Left ventricle myocardium superior (tissue), 1 donor: ENCODE measurements at regions not wholly inside any gene's neighbourhood (a gene's known extent, or its start where the extent isn't known, plus 50 kb on each side); places are given as distances from the start of the nearest gene placed in this dataset.

Source experiments
- ATAC-seq: fragments of 200-7000 bp; cut with Tn5 transposase; one replicate; pipeline ENCODE4 v1.9.1; 2020; ENCODE audit warnings: mild to moderate bottlenecking, moderate library complexity
- DNase-seq: peaks from one replicate; pipeline ENCODE4 v3.0.0-alpha.2; 2020
- intact Hi-C: fragments of 100-400 bp; cut with micrococcal nuclease; formaldehyde crosslinking; loops from one replicate; pipeline ENCODE4 v1.11.0; 2022
- donor health status: DM: no; HTN: yes; CAD: no; lungs with severe emphysema.

- no peak for ATAC-seq
- intact Hi-C loops: no loop called here
- no peak for DNase-seq
Observed at GRCh38 chr4:163738521-163738920, 244.0 kb downstream of the TMA16 start.

- DNase-seq (no peak), ATAC-seq (no peak)
- intact Hi-C loops: no loop called here
Observed at GRCh38 chr4:163744861-163745260, 250.4 kb downstream of the TMA16 start.

- DNase-seq (no peak), ATAC-seq (no peak)
- intact Hi-C loops: no loop called here
Observed at GRCh38 chr4:163747293-163747692, 252.8 kb downstream of the TMA16 start.

DNA sequence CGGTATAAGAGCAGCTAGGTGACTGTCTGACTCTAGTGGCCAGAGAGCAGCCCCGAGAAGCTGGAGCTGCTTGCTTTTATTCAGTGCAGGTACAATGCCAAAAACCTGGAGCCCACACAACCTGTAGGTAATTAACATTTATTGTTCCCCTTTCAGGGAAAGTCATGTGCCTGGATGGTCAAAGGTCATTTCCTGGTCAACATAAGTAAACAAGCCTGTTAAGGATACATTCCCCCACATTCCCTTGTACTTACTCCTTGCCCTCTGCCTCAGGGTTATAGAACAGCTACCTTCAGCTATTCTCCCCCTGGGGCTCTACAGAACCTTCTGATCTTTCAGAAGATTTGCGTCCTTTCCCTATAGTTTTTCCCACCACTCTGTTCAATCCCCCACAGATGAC, 253.4 kb downstream of the TMA16 start:
- DNase-seq: no peak
- intact Hi-C loops: no loop called here
- ATAC-seq: no peak

DNA sequence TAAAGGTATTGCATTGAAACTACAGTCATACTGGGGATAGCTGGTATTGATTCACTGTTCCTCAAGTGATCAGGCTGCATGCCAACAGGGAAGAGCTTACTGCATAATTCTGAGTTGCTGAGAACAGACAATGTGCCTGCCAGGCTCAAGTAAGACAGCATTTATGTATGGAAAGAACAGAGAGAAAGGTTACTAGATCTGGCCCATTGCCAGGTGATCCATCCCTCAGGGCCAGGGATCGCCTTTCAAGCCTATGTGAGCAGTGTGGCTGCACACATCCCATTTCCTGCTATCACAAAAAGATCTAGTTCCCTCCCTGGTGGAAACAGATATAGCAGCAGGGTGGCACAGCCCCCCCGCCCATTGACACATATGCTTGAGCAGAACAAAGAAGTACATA, 254.0 kb downstream of the TMA16 start:
- intact Hi-C loops: no loop called here
- ATAC-seq: no peak
- no peak for DNase-seq

DNA sequence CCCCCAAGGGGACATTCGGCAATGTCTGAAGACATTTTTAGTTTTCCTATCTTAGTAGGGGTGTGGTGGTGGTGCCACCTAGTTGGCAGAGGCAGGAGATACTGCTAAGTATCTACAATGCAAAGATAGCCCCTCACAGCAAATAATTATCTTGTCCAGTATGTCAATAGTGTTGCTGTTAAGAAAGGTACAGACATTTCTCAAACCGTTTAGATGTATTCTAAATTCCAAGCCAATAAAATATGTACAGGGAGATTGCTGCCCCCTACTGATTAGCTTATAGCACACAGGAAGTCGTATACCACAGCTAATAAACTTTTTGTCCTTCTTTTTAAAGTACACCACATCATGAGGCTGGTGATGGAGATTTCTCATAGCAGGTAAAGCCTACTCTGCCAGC, 260.5 kb downstream of the TMA16 start:
- ATAC-seq (no peak), DNase-seq (no peak)
- intact Hi-C loops: no loop called here

GRCh38 chr4:163757219-163757618, 262.7 kb downstream of the TMA16 start:
- intact Hi-C loops: no loop called here
- ATAC-seq (no peak), DNase-seq (no peak)

GRCh38 chr4:163758032-163758431, 263.5 kb downstream of the TMA16 start:
- ATAC-seq (no peak), DNase-seq (no peak)
- intact Hi-C loops: no loop called here

DNA sequence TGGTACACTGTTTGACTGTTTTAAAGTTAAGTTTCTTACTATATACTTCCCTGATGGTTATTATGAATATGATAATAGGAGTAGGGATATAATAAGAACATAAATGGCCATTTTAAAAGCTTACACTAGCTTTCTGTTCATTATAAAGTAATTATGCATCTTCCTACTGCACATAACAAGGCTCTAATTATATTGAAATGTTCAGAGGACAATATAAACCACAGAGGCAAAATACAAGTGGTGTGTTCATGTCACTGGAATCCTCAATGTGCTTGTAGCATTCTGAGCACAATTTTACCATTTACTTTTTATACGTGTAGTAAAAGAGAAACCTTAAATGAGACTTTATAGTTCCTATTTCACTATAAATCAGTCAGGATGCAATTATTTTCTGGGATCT, 268.3 kb downstream of the TMA16 start:
- intact Hi-C loops: no loop called here
- no peak for ATAC-seq

DNA sequence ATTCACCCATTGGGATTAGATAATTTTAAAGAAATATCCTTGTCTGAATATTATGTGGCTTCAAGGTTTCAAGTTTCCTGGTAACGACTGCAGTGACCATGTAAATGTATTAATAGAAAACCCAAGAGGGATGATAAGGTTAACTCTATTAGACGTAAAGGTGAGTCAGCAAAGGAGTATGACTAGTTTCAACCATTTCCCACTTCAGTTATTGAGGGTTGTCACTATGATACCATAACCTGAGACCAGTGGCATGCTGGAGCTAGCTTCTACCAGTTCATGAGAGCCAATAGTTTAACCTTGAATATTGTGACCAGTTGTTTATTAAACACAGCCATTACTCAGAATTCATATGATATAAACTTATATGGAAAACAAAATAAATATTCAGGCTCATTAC, 270.1 kb downstream of the TMA16 start:
- DNase-seq (no peak), ATAC-seq (no peak)
- intact Hi-C loops: no loop called here

More for the DNA sequence above, 268.3 kb downstream of the TMA16 start:
- no peak for DNase-seq

- intact Hi-C loops: no loop called here
- no peak for DNase-seq
- no peak for ATAC-seq
Observed at GRCh38 chr4:163768014-163768413, 273.5 kb downstream of the TMA16 start.

DNA sequence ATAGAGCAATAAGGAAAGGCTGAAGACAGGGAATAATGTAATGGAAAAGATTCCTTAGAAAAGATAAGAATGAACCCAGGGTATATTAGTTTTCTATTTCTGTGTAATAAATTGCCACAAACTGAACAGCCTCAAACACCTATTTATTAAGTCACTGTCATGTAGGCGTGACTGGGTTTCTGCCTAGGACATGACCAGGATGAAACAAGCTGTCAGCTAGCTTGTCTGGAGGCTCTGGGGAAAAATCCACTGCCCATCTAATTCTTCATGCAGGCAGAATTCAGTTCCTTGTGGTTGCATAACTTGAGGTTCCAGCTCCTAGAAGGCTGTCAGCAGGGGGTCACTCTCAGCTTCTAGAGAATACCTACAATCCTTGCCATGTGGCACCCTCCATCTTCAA, 277.7 kb downstream of the TMA16 start:
- ATAC-seq: no peak

DNA sequence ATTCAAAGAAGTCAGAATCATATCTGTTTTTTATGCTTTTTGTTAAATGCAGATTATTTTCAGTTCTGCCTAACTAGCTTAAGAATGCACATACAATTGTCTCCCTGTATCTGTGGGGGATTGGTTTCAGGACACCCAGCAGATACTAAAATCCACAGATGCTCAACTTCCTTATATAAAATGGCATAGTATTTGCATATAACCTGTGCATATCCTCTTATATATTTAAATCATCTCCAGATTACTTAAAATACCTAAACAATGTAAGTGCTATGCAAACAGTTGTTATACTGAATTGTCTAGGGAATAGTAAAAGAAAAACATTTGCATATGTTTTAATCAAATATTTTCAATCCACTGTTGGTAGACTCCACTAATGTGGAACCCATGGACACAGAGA, 279.4 kb downstream of the TMA16 start:
- intact Hi-C loops: no loop called here
- DNase-seq: no peak
- ATAC-seq: no peak

More for the DNA sequence above, 277.7 kb downstream of the TMA16 start:
- no peak for DNase-seq
- intact Hi-C loops: no loop called here

DNA sequence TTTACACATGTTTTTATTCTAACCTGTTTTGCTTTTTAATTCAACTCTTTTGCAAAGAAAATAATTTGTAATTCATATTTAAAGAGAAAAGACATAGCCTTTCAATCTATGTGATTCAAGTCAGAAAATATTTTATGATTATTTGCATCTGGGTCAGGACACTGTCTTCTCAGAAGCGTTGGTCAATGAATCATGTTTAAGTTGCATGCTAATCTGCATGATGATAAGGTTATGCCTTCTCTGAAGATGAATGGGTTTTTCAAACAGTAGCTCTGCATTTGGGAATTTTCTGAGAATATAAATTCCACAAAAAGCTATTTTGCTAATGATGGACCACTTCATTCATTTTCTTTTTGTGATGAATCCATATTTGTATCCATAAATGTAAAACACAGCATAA, 282.5 kb downstream of the TMA16 start:
- DNase-seq (no peak), ATAC-seq (no peak)
- intact Hi-C loops: no loop called here

DNA sequence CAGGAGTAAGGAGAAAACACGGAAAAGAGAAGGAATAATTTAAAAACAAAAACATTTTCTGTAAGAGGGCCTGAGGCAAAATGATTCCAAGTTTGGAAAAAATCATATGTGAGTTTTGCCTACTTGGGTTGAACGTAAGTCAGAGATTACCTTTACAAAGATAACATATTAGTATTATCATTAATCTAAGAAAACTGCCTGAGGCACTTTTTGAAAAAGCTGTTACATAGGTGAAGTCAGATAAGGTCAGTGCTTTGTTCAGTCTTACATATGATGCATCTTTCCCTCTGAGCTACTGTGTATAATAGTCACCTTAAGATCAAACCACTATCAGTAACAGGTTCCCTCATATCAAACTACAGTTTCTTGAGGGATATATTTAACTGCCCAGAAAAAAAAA, 287.2 kb downstream of the TMA16 start:
- ATAC-seq (no peak), DNase-seq (no peak)
- intact Hi-C loops: no loop called here

- ATAC-seq: no peak
- DNase-seq: no peak
- intact Hi-C loops: no loop called here
Observed at GRCh38 chr4:163790231-163790630, 295.7 kb downstream of the TMA16 start.

DNA sequence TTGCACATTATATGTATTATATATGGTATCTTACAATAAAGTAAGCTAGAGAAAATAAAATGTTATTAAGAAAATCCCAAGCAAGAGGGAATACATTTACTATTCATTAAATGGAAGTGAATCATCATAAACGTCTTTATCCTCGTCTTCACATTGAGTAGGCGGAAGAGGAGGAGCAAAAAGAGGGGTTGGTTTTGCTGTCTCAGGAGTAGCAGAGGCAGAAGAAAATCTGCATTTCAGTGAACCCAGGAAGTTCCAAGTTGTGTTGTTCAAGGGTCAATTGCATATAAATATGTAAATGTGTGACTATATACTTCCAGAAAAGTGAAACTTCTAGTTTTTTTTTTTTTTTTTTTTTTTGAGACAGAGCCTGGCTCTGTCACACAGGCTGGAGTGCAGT, 301.4 kb downstream of the TMA16 start:
- no peak for ATAC-seq
- no peak for DNase-seq
- intact Hi-C loops: no loop called here

- ATAC-seq (no peak), DNase-seq (no peak)
- intact Hi-C loops: no loop called here
Observed at GRCh38 chr4:163804001-163804400, 309.5 kb downstream of the TMA16 start.

GRCh38 chr4:163806653-163807052, 312.2 kb downstream of the TMA16 start:
- no peak for ATAC-seq
- intact Hi-C loops: no loop called here
- no peak for DNase-seq

DNA sequence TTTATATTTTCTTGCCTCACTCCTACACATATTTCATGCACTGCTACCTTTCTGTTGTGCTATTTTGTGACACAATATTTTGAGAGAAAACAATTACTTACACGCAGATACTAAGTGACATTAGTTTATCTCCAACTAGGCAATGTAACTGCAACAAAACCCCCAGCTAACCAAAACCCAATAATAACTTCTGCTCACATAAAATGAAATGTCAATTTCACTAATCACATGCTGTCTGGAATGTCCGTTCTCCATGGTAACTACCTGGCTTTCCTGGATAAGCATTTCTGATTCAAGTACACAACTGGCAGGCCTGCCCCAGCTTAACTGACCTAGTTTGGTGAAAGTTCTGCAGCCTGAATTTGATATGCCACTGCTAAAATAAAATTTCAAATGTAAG, 313.5 kb downstream of the TMA16 start:
- DNase-seq: no peak
- ATAC-seq: no peak
- intact Hi-C loops: no loop called here

DNA sequence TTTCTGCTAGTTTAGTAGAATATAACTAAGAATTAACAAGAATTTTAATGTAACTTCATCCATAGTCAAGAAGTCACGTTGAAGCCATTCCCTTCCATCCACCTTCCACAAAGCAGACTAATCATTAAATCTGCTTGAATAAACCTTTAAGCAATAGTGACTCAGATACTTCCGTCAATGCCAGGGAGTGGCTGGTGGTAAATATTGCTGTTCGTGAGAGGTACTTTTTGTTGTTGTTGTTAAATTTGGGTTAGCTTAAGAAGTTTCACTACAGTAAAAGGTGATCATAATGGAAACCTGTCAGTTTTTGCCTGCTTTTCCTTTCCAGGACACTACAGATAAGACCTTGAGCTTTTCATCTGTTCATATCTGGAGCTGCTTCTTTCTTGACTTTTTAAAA, 316.3 kb downstream of the TMA16 start:
- no peak for DNase-seq
- intact Hi-C loops: no loop called here
- no peak for ATAC-seq

- DNase-seq: no peak
- intact Hi-C loops: no loop called here
- no peak for ATAC-seq
Observed at GRCh38 chr4:163815776-163816175, 321.3 kb downstream of the TMA16 start.
